Fibroblast of skin of left biceps (primary cell): ENCODE measurements at regions not wholly inside any gene's neighbourhood (a gene's known extent, or its start where the extent isn't known, plus 50 kb on each side); places are given as distances from the start of the nearest gene placed in this dataset.
A peak's percentile ranks its signal among the peaks of the same experiment; 100 is the strongest.

Experiments
- DNase-seq, 2 experiments: peaks; one replicate each; pipeline ENCODE4 v3.0.0-alpha.2; 2013; ENCODE audit warnings: low read depth in 2 of 2

DNA sequence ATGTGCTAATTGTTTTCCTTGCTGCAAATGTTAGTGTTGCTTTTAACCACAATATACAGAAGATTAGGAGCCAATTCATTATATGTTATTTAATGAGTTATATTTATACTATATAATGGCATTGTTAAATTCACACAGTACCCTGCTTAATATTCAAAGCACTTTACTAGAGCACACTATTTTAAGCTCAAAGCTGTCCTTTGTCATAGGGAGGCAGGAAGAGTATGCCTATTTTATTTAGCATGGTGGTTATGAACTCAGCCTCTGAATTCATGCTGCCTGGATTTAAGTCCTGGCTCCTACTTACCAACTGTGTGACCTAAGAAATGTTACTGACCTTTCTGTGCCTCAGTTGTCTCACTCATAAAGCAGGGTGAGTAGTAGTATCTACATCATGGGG is 80.5 kb downstream of the FASTKD2 start:
- DNase-seq: no peak

DNA sequence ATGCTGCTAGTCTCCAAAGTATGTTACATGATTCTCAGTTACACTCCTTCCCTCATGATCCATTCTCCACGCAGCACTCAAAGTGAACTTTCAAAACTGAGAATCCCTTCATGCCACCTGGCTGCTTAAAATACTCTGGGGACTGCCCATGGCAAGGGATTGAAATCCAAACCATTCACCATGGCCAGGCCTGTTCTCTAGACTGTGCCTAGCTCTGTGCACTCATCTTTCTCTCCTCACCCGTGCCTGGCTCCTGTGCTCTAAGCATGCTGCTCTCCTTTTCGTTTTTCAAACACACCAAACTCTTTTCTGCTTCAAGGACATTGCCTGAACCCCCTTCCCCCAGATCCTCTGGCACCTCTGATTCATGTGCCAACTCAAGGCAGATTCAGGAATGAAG is 80.9 kb downstream of the FASTKD2 start:
- DNase-seq: no peak

DNA sequence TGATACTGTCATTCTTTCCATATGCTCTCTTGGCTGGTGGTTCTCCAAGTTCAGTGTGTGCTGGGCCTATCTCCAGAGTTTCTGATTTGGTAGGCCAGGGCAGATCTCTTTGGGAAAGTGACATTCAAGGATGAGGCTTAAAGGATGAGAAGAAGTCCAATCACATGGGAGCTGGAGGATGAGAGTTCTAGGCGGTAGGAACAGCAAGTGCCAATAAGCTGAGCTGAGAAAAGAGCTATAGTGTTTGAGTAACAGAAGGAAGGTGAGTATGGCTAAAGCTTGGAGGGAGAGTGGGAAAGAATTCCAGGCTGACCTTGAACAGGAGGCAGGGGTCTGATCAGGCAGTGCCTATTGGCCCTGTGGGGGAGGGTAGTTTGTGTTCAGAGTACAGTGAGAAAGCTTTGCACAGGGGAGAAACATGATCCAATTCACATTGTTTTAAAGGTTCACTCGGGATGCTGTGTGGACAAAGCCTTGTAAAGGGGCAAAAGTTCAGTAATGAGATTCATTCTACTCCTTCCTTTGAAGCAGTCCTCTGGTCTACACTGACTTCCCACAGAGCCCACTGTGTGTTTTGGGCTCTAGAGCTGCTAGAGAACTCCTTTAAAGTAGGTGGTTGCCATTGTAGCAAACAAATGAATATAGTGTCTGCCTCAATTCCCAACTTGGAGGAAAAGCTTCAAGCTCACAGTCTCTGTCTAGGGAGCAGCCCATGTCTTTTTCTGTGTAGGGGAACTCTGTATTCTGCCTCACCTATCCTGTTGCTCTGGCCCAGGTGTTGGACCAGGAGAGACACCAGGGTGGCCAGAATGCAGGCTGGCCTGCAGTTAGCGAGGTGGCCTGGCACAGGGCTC is 81.8 kb downstream of the FASTKD2 start:
- no peak for DNase-seq

DNA sequence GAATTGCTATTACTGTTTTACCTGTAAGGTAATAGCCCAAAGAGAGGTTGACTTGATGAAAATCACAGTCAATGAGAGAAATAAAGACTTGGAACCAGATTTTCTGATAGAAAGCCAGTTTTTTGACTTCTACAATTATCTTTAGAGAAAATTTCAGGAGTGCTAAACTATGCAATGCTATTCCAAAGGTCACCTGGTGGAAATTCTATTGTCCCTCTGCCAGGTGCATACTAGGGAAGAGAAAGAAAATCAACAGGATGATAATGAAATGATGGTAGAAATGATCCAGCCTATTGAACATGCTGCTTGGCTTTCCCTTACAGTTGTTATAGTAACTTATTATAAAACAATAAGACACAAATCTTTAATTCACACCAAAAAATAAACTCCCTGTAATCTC is 85.0 kb downstream of the FASTKD2 start:
- no peak for DNase-seq

DNA sequence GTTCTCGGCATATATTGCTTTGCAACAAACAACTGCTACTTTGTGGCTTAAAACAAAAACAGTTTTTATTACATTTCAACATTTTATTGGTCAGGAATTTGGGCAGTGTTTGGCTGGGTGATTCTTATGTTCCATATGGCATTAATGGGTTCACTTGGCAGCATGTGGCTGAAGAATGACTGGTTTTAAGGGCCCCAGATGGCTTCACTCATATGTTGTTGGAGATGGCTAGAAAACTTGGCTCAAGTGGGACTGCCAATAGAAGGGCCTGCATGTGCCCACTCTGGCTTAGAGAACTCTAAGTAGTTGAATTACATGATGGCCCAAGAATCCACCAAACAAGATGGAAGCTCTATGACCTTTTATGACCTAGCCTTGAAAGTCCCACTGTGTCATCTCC is 86.1 kb downstream of the FASTKD2 start:
- DNase-seq: no peak

DNA sequence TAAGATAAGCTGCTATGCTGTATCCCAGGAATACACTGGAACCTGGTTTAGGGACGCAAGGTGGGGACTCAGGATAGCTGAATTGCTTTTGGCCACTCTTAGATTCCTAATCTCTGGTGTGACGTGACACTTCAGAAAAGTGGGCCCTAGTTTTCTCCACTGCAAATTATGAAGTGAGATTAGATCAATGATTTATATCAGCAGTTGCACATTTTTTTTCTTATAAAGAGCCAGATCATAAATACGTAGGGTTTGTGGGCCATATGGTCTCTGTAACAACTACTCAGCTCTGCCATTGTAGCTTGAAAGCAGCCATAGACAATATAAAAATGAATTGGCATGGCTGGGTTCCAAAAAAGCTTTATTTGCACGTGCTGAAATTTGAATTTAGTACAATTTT is 85.4 kb upstream of the CPO start:
- DNase-seq: no peak

DNA sequence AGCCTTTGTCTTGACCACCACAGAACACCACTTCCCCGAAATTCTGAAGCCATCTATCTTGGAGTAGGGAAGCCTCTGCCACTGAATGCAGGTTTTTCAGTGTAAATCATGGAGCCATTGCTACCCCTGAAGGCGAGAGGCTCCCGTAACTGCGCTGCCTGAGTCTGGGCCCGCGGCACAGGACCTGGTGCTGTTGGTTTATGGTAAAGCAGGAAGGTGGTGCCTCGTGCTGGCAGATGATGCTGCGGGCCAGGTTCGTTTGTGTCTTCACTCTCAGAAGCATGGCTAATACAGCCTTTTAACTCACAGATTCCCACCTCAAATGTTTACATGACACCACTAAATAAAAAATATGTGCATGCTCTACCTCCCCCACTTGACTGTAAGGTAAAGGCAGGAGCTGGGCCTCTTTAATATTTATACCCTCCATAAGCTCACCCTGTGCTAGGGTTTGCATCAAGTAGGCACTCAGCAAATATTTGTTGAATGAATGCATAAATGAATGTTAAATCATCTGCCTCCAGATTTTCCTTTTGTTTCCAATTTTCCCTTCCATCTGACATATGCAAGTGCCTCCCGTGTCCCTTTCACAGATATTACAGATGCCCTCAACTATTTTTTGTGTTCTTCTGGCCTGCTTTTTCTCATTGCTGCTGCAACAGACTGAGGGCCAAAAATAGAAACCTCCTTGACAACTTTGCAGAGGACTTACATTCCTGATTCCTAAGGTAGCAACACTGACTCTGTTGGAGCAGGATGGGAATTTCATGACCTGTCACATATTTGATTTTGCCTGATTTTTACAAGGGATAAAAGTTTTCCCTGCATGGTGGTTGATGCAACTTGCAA is 83.5 kb upstream of the CPO start:
- no peak for DNase-seq

DNA sequence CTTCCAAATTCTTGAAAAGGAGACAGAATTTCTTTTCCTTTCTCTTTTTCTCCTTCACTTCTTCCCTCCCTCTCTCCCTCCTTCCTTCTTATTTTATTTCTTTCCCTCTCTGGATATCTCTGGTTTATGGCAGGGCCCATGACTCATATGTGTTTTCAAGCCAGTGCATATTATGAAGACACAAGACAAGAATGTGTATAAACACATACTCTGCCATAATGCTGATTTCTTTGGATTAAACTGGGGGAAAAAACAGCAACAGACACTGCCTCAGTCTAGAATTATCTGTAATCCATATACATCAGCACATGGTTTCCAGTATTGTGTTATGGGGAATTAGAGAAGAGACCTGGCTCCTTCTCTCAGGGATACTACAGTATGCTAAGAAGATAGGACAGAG is 82.8 kb upstream of the CPO start:
- DNase-seq: peak; percentile 12 to 15

DNA sequence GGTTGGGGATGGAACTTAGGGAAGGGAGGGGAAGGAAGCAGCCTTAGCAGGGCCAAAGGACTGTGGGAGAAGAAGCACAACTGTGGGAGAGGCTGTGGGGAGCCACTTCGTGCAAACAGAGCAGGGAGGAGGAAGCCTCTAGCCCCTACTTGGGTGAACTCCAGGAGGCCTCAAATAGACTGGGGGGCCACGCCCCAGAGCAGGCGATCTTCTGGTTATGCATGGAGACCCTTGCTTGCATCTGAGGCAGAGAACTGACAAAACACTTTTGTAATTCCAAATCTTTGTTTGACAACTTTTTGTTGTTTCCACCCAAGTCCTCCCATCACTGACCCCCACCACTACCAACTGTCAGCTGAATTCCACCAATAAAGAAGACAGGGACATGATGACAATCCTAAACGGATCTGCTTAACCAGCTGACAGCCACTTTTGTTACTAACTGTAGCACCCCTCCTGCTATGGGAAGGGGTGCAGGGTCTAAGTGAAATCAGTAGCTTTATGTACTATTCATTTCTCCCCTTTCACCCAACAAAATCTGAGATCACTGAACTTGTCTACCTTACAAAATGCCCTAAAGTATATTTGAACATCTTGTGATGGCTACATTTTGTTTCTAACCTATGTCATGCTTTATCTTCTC is 80.5 kb upstream of the CPO start:
- DNase-seq: no peak

DNA sequence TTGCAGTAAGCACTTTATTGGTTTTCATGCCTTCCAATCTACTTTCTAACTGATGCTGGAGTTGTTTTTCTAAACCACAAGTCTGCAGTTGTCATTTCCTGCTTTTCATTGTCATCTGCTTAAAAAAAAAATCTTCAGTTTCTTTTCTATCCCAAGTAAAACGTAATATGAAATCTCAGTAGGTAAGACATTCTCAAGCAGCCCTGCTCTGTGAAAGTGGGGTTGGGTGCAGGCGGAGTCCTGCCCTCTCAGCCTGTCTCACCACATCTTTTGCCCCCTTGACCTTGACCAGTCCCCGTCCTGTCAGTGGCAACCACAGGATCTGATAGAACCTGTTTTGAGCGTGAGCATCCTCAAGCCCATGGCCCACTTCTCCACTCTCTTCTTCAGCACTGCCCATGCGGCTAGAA is 80.0 kb upstream of the CPO start:
- DNase-seq: no peak

DNA sequence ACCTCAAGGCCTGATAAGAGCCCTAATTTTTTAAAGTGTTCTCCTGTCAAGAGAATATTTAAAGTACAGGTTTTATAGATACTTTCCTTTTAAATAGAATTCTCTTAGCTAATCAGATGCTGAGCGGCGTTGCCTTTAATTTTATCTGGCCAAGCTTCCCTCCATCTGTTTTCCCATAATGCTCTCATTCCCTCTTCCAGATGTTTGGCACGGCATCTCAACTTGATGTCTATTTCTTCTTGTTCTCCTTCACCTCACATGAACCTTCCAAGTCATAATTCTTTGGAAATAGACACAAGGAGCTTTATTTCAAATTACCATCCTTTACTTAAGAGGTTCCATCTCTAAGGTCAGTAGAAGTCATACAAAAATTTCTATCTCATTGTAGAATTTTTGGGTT is 76.1 kb upstream of the CPO start:
- DNase-seq: peak in 1 of 2 experiments; percentile 10

DNA sequence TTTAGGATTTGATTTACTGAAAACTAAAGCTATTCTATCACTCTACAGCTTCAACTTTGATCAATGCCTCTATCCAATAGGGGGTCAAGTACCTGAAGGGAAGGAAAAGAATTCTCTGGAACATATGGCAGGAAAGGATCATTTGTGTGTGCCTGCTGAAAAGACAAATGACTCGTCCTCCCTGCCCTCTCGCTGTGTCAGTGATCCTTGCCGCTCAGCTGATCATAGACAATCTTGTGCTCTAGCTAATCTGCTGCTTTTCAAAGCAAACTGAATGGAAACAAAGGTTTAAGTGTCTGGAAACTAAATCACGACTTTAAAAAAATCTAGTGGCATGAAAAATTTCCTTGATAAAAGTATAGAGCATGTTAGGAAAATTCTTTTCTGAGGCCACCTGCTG is 75.6 kb upstream of the CPO start:
- DNase-seq: no peak

DNA sequence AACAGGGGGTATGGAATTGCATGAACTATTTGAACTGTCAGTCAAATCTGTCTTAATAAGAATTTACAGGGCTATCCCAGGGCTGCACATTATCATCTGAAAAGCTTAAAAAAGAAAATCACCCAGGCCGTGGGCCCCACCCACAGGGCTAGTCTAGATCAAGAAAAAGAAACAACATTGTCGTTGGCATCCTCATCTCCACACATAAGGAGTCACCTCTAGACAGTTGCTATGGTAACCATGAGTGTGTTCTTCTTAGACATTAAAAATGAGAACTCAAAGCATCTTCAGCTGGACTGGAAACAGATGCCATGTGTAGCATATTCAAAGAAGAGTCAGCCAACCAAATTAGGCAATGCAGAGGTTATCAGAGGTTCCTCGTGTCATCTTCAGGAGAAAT is 72.3 kb upstream of the CPO start:
- no peak for DNase-seq

DNA sequence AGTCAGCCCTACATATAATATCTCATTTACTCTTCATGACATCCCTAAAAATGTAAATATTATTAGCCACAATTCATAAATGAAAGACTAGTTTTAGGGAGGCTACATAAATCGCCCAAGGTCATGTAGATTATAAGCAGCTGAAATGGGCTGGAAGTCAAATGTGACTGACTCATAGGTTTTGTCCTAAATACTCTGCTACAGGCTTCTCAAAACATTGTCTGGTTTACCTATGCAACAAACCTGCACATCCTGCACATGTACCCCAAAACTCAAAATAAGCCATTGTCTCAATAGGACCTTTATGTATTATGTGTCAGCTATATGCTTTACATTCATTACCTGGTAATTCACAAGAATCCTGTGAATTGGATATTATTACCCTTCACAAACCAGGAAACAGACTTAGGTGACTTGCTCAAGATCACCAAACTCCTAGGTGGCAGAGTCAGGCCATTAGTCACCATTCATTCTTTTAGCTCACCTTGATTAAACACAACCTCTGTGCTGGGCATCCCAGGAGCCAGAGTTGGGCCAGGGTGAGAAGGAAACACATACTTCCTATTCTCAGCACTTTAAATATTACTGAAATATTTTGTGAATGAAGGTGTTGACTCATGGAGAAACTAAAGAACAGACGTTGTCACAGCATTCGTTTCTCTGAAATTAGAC is 69.4 kb upstream of the CPO start:
- DNase-seq: no peak

DNA sequence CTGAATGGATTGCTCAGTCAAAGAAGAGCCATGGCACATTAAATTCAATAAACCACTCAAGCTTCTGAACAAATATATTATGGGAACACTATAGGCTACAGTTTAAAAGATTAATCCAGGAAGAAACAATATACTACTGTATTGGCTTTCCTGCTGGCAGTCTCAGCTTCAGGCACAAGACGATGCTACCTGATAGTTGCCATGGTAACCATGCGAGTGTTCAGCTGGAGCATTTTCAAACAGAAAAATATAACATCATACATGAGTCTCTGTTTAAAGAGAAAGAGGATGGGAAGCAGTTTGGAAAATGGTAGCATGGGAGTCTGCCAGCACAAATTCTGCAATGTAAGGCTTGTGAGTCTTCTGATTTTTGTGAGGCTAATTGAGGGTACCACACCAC is 65.9 kb upstream of the CPO start:
- no peak for DNase-seq

DNA sequence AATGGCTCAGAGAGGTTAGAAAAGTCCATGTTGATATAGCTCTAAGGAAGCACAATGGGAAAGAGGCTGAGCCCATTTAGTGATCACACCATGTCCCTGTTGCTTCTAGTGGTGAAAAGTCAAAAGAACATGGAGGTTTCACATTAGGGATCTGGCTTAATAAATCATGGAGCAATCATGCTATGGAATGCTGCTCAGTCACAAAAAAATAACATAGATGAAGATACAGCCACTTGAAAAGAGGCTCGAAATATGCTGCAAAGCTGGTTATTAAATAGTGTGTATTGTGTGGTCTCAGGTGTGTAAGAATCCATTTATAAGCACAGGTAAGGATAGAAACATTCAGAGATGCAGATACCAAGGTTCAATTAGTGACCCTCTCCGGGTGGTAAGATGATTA is 63.6 kb upstream of the CPO start:
- DNase-seq: no peak

DNA sequence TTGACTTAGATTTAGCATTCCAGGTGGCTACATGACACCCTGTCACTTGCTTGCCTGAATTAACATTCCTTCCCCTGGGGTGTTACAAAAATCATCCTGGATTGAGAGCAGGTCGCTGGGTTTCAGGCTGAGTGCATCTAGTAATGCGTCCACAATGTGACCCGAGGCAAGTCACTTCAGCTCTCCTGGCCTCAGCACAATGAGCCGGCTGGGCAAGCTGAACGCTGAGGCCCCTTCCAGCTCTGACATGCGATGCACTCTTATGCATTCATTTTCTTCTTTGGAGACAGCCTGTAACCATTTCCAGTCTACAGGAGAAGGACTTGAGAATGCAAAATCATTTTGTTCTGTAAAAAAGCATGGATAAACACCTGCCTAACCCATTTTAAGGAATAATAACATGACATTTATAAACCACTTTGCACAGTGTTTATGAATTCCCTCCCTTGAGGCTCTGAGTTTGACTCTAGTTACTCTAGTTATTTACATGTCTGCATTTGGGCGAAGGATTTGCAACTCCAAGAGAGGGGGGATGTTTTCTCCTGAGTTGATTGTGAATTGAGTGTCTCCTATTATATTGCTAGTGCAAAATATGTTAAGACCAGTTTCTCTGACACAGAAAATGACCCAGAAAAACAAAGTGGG is 63.0 kb upstream of the CPO start:
- DNase-seq: no peak

DNA sequence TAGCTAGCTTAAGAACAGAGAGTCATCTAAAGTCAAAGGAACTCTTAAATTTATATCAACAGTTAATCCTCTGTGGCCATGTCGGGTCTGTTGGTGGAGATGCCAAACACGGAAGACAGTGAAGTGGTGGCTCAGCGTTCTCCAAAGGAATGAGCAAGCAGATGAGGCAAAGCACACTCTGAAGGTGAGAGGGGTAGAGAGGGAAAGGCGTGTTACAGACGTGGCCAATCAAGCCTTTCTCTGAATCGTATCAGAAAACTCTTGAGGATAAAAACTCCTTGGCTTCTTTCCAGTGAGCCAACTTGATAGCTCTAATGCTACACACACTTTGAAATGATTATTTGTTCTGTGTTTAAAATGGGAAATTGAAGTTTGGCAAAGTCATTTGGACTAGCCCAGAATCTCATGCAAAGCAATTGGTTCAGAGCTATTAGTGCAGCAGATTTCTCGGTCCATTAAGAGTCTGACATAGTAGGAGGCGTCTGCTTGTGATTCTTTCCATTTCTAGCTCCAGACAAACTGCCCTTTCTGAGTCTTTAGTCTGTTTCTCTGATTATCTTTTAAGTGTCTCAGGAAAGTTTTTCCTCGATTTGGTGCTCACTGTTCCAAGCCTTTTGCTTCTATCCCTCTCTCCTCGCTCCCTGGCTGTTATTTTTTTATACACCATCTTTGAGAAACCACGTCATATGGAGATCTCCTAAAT is 57.5 kb upstream of the CPO start:
- DNase-seq: no peak

DNA sequence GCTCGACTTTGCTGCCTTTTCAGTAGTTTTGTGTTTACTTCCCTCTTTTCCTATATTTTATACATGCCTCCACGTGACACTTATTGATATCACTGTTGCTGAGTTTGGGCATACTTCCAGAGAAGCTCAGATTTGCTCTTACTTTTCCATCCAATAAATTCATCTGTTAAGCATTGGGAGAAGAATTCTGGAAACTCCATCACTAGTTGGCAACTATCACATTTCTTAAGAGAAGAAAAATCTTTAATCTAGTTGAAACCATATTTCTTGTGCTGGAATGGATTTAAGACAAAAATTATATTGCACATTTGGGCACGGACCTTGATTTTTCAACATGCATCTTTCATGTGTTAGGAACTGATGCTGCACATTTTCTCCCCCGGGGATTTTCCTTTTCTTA is 52.6 kb upstream of the CPO start:
- DNase-seq: no peak

DNA sequence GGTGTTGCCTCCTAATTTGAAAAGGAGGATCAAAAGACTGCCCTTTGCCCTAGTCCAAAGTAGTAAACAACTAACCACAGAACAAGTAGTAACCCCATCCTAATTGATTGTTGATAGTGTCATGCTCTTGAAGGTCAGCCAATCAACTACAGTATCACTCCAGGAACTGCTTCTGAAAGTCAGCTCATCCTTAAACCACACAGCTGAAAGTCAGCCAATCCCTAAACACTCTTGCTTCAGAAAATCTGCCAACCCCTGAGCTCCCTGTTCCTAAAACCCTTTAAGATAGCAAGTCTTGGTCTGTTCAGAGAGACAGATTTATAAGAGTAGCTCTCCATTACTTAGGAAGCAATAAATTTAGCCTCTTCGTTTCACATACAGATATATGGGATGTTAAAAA is 51.6 kb upstream of the CPO start:
- no peak for DNase-seq
